ENCODE measurements at regions not wholly inside any gene's neighbourhood (a gene's known extent, or its start where the extent isn't known, plus 50 kb on each side); places are given as distances from the start of the nearest gene placed in this dataset.

GRCh38 chr15:36519067-36519466 is 60.4 kb upstream of the CDIN1 start:
- no peak for DNase-seq (ENCODE audit: low read depth in 2 of 2)

- no peak for DNase-seq (ENCODE audit: low read depth in 2 of 2)
Observed at GRCh38 chr15:36525430-36525829, 54.0 kb upstream of the CDIN1 start.

GRCh38 chr15:36527235-36528162 is 51.9 kb upstream of the CDIN1 start:
- DNase-seq (ENCODE audit: low read depth in 2 of 2) = no peak

GRCh38 chr15:36529296-36530011 is 50.0 kb upstream of the CDIN1 start:
- DNase-seq (ENCODE audit: low read depth in 2 of 2) = no peak

Measured in fibroblast of skin of left quadriceps (primary cell).